Neural progenitor cell (in vitro differentiated cells): ENCODE measurements at regions not wholly inside any gene's neighbourhood (a gene's known extent, or its start where the extent isn't known, plus 50 kb on each side); places are given as distances from the start of the nearest gene placed in this dataset.

Experiments used
- EZH2 ChIP-seq: fragments of 200-600 bp; sonication (generic); IDR thresholded peaks from 2 replicates; pipeline ENCODE4 v1.6.1; 2017; ENCODE audit warnings: antibody characterized with exemption, mild to moderate bottlenecking, moderate library complexity
- EZH2phosphoT487 ChIP-seq: fragments of 200-600 bp; sonication (generic); IDR thresholded peaks from 2 replicates; pipeline ENCODE4 v1.6.1; 2017; ENCODE audit warnings: antibody characterized with exemption
- TF ChIP-seq, protein P1 (sequence below): fragments of 200-600 bp; sonication (generic); IDR thresholded peaks from 2 replicates; pipeline ENCODE4 v1.5.1; 2017; ENCODE audit warnings: antibody characterized with exemption, mild to moderate bottlenecking

DNA sequence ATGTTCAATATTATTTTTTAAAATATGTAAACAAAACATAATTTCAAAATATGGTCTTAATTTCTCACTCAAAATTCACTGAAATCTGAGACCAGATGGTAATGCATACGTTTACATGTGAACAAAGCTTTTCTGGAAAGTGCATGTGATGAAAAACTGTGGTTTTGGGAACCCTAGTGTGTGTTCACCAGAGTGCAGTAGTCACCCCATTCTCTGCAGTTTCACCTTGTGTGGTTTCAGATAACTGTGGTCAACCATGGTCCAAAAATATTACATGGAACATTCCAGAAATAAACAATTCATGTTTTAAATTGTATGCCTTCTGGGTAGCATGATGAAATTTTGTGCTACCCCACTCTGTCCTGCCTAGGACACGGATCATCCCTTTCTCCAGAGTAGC, 2021.9 kb downstream of the MRPL39 start:
- TF ChIP-seq, protein P1, sequence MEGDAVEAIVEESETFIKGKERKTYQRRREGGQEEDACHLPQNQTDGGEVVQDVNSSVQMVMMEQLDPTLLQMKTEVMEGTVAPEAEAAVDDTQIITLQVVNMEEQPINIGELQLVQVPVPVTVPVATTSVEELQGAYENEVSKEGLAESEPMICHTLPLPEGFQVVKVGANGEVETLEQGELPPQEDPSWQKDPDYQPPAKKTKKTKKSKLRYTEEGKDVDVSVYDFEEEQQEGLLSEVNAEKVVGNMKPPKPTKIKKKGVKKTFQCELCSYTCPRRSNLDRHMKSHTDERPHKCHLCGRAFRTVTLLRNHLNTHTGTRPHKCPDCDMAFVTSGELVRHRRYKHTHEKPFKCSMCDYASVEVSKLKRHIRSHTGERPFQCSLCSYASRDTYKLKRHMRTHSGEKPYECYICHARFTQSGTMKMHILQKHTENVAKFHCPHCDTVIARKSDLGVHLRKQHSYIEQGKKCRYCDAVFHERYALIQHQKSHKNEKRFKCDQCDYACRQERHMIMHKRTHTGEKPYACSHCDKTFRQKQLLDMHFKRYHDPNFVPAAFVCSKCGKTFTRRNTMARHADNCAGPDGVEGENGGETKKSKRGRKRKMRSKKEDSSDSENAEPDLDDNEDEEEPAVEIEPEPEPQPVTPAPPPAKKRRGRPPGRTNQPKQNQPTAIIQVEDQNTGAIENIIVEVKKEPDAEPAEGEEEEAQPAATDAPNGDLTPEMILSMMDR, result no peak
- TF ChIP-seq EZH2 (no peak), EZH2phosphoT487 (no peak)
